Neural progenitor cell (in vitro differentiated cells): ENCODE measurements at regions not wholly inside any gene's neighbourhood (a gene's known extent, or its start where the extent isn't known, plus 50 kb on each side); places are given as distances from the start of the nearest gene placed in this dataset.

Experiments used
- DNase-seq: peaks from one replicate; pipeline ENCODE4 v3.0.0-alpha.2; 2016; ENCODE audit warnings: low spot score
- H2AFZ ChIP-seq: fragments of 200-600 bp; sonication (generic); replicated peaks from 2 replicates; pipeline ENCODE4 v1.6.1; 2016; ENCODE audit warnings: antibody characterized with exemption
- H3F3A ChIP-seq: fragments of 200-600 bp; sonication (generic); 2 replicates; pipeline ENCODE4 v1.6.1; 2016; ENCODE audit warnings: antibody characterized with exemption, low read depth
- H3K27ac ChIP-seq: fragments of 200-600 bp; sonication (generic); 2 replicates; pipeline ENCODE4 v1.5.1; 2016; ENCODE audit warnings: mild to moderate bottlenecking
- H3K27me3 ChIP-seq: fragments of 200-600 bp; sonication (generic); 2 replicates; pipeline ENCODE4 v1.6.1; 2016; ENCODE audit warnings: mild to moderate bottlenecking, moderate library complexity
- H3K36me3 ChIP-seq: fragments of 200-600 bp; sonication (generic); 2 replicates; pipeline ENCODE4 v1.5.1; 2016
- H3K4me1 ChIP-seq: fragments of 200-600 bp; sonication (generic); 2 replicates; pipeline ENCODE4 v1.6.1; 2016; ENCODE audit warnings: mixed run types
- H3K4me2 ChIP-seq: fragments of 200-600 bp; sonication (generic); 2 replicates; pipeline ENCODE4 v1.6.1; 2016
- H3K4me3 ChIP-seq: fragments of 200-600 bp; sonication (generic); 2 replicates; pipeline ENCODE4 v1.5.1; 2016
- H3K79me2 ChIP-seq: fragments of 200-600 bp; sonication (generic); 2 replicates; pipeline ENCODE4 v1.6.1; 2016; ENCODE audit warnings: low read depth
- H3K9ac ChIP-seq: fragments of 200-600 bp; sonication (generic); 2 replicates; pipeline ENCODE4 v1.6.1; 2016
- H3K9me3 ChIP-seq: fragments of 200-600 bp; sonication (generic); 2 replicates; pipeline ENCODE4 v1.5.1; 2016; ENCODE audit warnings: low read depth
- H4K20me1 ChIP-seq: fragments of 200-600 bp; sonication (generic); 2 replicates; pipeline ENCODE4 v1.6.1; 2016; ENCODE audit warnings: low read depth
- H3K27ac Mint-ChIP-seq: 3 replicates; pipeline ENCODE4 v1.8.0; 2021; ENCODE audit warnings: mixed read lengths
- H3K27me3 Mint-ChIP-seq: 2 replicates; pipeline ENCODE4 v1.8.0; 2022; ENCODE audit warnings: low read depth, mild to moderate bottlenecking, inconsistent platforms, moderate library complexity, mixed read lengths; ENCODE audit not compliant: insufficient read depth
- H3K36me3 Mint-ChIP-seq: 3 replicates; pipeline ENCODE4 v1.8.0; 2021; ENCODE audit warnings: mixed read lengths
- H3K4me1 Mint-ChIP-seq: 3 replicates; pipeline ENCODE4 v1.8.0; 2021; ENCODE audit warnings: mixed read lengths
- H3K4me3 Mint-ChIP-seq: 3 replicates; pipeline ENCODE4 v1.8.0; 2021; ENCODE audit warnings: mild to moderate bottlenecking, moderate library complexity, mixed read lengths
- H3K9me3 Mint-ChIP-seq: 3 replicates; pipeline ENCODE4 v1.8.0; 2020; ENCODE audit warnings: mixed read lengths
- CTCF ChIP-seq: fragments of 200-600 bp; sonication (generic); IDR thresholded peaks from 2 replicates; pipeline ENCODE4 v1.5.1; 2017; ENCODE audit warnings: antibody characterized with exemption, mild to moderate bottlenecking
- EZH2 ChIP-seq: fragments of 200-600 bp; sonication (generic); IDR thresholded peaks from 2 replicates; pipeline ENCODE4 v1.6.1; 2017; ENCODE audit warnings: antibody characterized with exemption, mild to moderate bottlenecking, moderate library complexity
- EZH2phosphoT487 ChIP-seq: fragments of 200-600 bp; sonication (generic); IDR thresholded peaks from 2 replicates; pipeline ENCODE4 v1.6.1; 2017; ENCODE audit warnings: antibody characterized with exemption

- no peaks in the 10 kb centered on the region for H3K79me2 ChIP-seq
- H3K4me3 ChIP-seq = no peak overlapping the region
- no peak for DNase-seq
- H3K4me1 Mint-ChIP-seq = peaks cover 12% of the 10 kb centered on the region
- H3K27me3 Mint-ChIP-seq = peaks cover 5% of the 10 kb centered on the region
- H3K4me2 ChIP-seq = no peak overlapping the region
- H3K27ac ChIP-seq = no peak overlapping the region
- H3K4me3 Mint-ChIP-seq = no peak overlapping the region
- peaks cover 21% of the 10 kb centered on the region for H3K4me1 ChIP-seq
- H3K27me3 ChIP-seq = no peaks in the 10 kb centered on the region
- no peaks in the 10 kb centered on the region for H3K36me3 ChIP-seq
- H2AFZ ChIP-seq = no peak overlapping the region
- H3K27ac Mint-ChIP-seq = no peak overlapping the region
- H3F3A ChIP-seq = no peaks in the 10 kb centered on the region
- no peaks in the 10 kb centered on the region for H4K20me1 ChIP-seq
- H3K9me3 Mint-ChIP-seq = no peaks in the 10 kb centered on the region
- no peak overlapping the region for H3K9ac ChIP-seq
- TF ChIP-seq CTCF (no peak), EZH2phosphoT487 (no peak), EZH2 (no peak)
- H3K9me3 ChIP-seq = no peaks in the 10 kb centered on the region
- H3K36me3 Mint-ChIP-seq = no peaks in the 10 kb centered on the region
These were observed 58.1 kb upstream of the COX10 start for GRCh38 chr17:14011036-14011692.

GRCh38 chr17:14011740-14012405 lies 57.4 kb upstream of the COX10 start:
- H3K4me1 Mint-ChIP-seq = peaks cover 12% of the 10 kb centered on the region
- no peaks in the 10 kb centered on the region for H3F3A ChIP-seq
- no peaks in the 10 kb centered on the region for H3K27me3 ChIP-seq
- H3K27ac ChIP-seq = no peak overlapping the region
- no peak overlapping the region for H3K27ac Mint-ChIP-seq
- H3K4me1 ChIP-seq = peaks cover 21% of the 10 kb centered on the region
- H3K4me2 ChIP-seq = no peak overlapping the region
- TF ChIP-seq EZH2phosphoT487 (no peak), CTCF (no peak), EZH2 (no peak)
- H3K4me3 Mint-ChIP-seq = no peak overlapping the region
- no peaks in the 10 kb centered on the region for H3K9me3 ChIP-seq
- DNase-seq = no peak
- no peaks in the 10 kb centered on the region for H3K36me3 ChIP-seq
- H4K20me1 ChIP-seq = no peaks in the 10 kb centered on the region
- no peaks in the 10 kb centered on the region for H3K9me3 Mint-ChIP-seq
- no peak overlapping the region for H3K9ac ChIP-seq
- no peak overlapping the region for H2AFZ ChIP-seq
- no peaks in the 10 kb centered on the region for H3K79me2 ChIP-seq
- no peak overlapping the region for H3K4me3 ChIP-seq
- H3K27me3 Mint-ChIP-seq = peaks cover 5% of the 10 kb centered on the region
- no peaks in the 10 kb centered on the region for H3K36me3 Mint-ChIP-seq

- Histone ChIP-seq H3K4me1 (peaks cover 21% of the 10 kb centered on the region), H3K4me2 (no peak overlapping the region), H3F3A (no peaks in the 10 kb centered on the region), H4K20me1 (no peaks in the 10 kb centered on the region), H3K9me3 (no peaks in the 10 kb centered on the region), H3K27ac (no peak overlapping the region), H3K79me2 (no peaks in the 10 kb centered on the region), H3K4me3 (no peak overlapping the region), H3K27me3 (no peaks in the 10 kb centered on the region), H3K36me3 (no peaks in the 10 kb centered on the region), H2AFZ (no peak overlapping the region), H3K9ac (no peak overlapping the region)
- DNase-seq = no peak
- Mint-ChIP-seq H3K9me3 (no peaks in the 10 kb centered on the region), H3K27ac (no peak overlapping the region), H3K4me1 (peaks cover 12% of the 10 kb centered on the region), H3K27me3 (peaks cover 5% of the 10 kb centered on the region), H3K36me3 (peaks cover 10% of the 10 kb centered on the region), H3K4me3 (no peak overlapping the region)
- TF ChIP-seq EZH2 = no peak
- TF ChIP-seq EZH2phosphoT487 = no peak
- TF ChIP-seq CTCF = no peak
These were observed 54.6 kb upstream of the COX10 start for GRCh38 chr17:14014657-14015056.
